GM13976 (cell line): ENCODE measurements at regions not wholly inside any gene's neighbourhood (a gene's known extent, or its start where the extent isn't known, plus 50 kb on each side); places are given as distances from the start of the nearest gene placed in this dataset.

Source experiments
- DNase-seq: peaks from one replicate; pipeline ENCODE4 v3.0.0; 2012; ENCODE audit warnings: low spot score
- in situ Hi-C: fragments of 300-500 bp; cut with MboI; formaldehyde crosslinking; loops from one replicate; pipeline ENCODE4 v1.12.0; 2022; ENCODE audit warnings: low sequenced_read_pairs, mixed read lengths, inconsistent platforms; ENCODE audit not compliant: unreplicated experiment
- TF ChIP-seq, protein P1 (sequence below): IDR thresholded peaks from 2 replicates; pipeline ENCODE4 v1.5.1; 2012; ENCODE audit warnings: borderline replicate concordance, mild to moderate bottlenecking; ENCODE audit not compliant: insufficient read depth; ENCODE audit errors: extremely low read depth, missing control alignments, control extremely low read depth

GRCh38 chr13:48591889-48592687, 59.2 kb upstream of the RCBTB2 start:
- in situ Hi-C loops: loop anchor here (5.0 to 25.0 kb wide), 2 partner anchors 185 to 455 kb away; no protein-coding TSS in a partner anchor
- TF ChIP-seq, protein P1, sequence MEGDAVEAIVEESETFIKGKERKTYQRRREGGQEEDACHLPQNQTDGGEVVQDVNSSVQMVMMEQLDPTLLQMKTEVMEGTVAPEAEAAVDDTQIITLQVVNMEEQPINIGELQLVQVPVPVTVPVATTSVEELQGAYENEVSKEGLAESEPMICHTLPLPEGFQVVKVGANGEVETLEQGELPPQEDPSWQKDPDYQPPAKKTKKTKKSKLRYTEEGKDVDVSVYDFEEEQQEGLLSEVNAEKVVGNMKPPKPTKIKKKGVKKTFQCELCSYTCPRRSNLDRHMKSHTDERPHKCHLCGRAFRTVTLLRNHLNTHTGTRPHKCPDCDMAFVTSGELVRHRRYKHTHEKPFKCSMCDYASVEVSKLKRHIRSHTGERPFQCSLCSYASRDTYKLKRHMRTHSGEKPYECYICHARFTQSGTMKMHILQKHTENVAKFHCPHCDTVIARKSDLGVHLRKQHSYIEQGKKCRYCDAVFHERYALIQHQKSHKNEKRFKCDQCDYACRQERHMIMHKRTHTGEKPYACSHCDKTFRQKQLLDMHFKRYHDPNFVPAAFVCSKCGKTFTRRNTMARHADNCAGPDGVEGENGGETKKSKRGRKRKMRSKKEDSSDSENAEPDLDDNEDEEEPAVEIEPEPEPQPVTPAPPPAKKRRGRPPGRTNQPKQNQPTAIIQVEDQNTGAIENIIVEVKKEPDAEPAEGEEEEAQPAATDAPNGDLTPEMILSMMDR: no peak
- DNase-seq: no peak

DNA sequence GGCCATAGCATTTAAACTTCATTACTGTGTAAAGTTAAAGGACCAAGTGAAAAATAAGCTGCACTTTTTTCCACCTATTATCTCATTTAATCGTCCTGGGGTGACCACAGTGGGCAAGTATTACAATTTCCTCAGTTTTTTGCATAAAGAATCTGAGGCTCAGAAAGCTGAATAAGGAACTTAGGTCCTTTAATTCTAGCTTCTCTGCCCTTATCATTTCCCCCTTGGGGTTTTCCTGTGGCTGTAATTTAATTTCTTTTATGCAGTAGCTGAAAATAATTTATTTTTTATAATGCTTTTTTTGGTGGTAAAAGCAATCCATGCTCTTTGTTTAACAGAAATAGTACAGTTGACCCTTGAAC, 59.8 kb upstream of the RCBTB2 start:
- TF ChIP-seq, protein P1: no peak
- no peak for DNase-seq
- in situ Hi-C loops: loop anchor here (5.0 to 25.0 kb wide), 2 partner anchors 185 to 455 kb away; no protein-coding TSS in a partner anchor

GRCh38 chr13:48593536-48593935, 60.2 kb upstream of the CYSLTR2 start:
- DNase-seq: no peak
- in situ Hi-C loops: loop anchor here (5.0 to 25.0 kb wide), 2 partner anchors 184 to 456 kb away; no protein-coding TSS in a partner anchor
- TF ChIP-seq, protein P1: no peak

GRCh38 chr13:48594096-48594815, 59.5 kb upstream of the CYSLTR2 start:
- in situ Hi-C loops: loop anchor here (5.0 to 25.0 kb wide), 2 partner anchors 183 to 457 kb away; no protein-coding TSS in a partner anchor

DNA sequence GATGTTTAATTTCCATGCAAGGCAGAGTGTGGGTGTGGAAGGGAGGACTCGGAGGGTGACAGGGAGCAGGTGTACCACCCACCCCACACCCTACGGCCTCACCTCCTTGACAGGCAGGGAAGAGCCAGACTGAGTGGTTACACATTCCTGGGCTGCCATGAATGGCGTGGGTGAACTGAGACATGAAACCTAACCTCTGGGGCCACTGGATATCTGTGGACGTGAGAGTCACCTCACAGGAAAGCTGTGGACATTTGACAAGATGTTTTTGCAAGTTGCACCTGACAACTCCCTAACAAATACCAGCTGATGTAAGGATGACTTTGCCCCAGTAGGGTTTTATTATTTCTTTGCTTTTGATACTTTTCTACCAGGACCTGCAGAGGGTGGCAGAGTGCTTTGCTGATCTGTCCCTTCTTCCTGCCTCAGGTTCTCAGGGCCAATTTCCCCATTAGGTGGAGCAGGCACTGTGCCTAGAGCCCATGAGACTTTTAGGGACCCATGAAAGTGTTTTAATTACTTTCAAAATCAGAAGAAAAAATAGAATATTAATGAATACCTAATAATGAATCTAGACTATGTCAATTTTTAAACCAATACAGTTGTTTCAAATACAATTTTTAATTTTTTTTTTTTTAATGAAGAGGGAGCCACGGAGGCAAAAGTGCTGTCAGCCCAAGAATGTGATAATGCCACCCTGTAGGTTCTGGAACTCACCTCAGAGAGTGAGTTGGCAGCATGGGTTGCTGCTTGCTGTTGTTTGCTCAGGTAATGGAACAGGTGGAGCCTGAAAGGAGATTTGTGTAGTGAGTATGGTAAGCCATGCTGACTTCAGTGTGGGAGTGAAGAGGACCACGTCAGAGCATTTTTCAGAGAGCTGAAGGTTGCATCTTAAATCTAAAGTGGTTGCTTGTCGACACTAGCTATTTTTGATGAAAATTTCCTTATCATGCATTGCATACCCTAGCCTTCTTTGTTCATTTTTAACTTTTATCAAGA, 58.0 kb upstream of the CYSLTR2 start:
- peak; percentile 31 for DNase-seq
- in situ Hi-C loops: loop anchor here (25.0 kb wide), 1 partner anchor 458 kb away; no protein-coding TSS in a partner anchor
- TF ChIP-seq, protein P1: peak; percentile 43

More at GRCh38 chr13:48594096-48594815, 59.5 kb upstream of the CYSLTR2 start:
- DNase-seq: no peak
- TF ChIP-seq, protein P1: no peak
